Activated naive CD4-positive, alpha-beta T cell treated with anti-CD3 and anti-CD28 coated beads for 36 hours (primary cell): ENCODE measurements at regions not wholly inside any gene's neighbourhood (a gene's known extent, or its start where the extent isn't known, plus 50 kb on each side); places are given as distances from the start of the nearest gene placed in this dataset.

Experiments used
- CTCF ChIA-PET: fragments of 350-600 bp; sonication (Branson Sonifier 250); formaldehyde crosslinking; loops from one replicate; lab custom pipeline; 2021; ENCODE audit warnings: antibody characterized with exemption; lab: Charles Lee
- DNase-seq: peaks from one replicate; pipeline ENCODE4 v3.0.0-alpha.2; 2020
- H3K27ac Mint-ChIP-seq: one replicate; pipeline ENCODE4 v1.8.0; 2021; ENCODE audit warnings: mild to moderate bottlenecking, mixed read lengths
- H3K27me3 Mint-ChIP-seq: one replicate; pipeline ENCODE4 v1.8.0; 2021; ENCODE audit warnings: low read depth, mixed read lengths
- H3K36me3 Mint-ChIP-seq: one replicate; pipeline ENCODE4 v1.8.0; 2021; ENCODE audit warnings: low read depth, mixed read lengths
- H3K4me1 Mint-ChIP-seq: one replicate; pipeline ENCODE4 v1.8.0; 2021; ENCODE audit warnings: low read depth, mixed read lengths
- H3K4me3 Mint-ChIP-seq: one replicate; pipeline ENCODE4 v1.8.0; 2021; ENCODE audit warnings: mild to moderate bottlenecking, moderate library complexity, mixed read lengths
- H3K9me3 Mint-ChIP-seq: one replicate; pipeline ENCODE4 v1.8.0; 2021; ENCODE audit warnings: mixed read lengths
- intact Hi-C: fragments of 100-400 bp; cut with micrococcal nuclease; formaldehyde crosslinking; loops from one replicate; pipeline ENCODE4 v1.15.1; 2023

DNA sequence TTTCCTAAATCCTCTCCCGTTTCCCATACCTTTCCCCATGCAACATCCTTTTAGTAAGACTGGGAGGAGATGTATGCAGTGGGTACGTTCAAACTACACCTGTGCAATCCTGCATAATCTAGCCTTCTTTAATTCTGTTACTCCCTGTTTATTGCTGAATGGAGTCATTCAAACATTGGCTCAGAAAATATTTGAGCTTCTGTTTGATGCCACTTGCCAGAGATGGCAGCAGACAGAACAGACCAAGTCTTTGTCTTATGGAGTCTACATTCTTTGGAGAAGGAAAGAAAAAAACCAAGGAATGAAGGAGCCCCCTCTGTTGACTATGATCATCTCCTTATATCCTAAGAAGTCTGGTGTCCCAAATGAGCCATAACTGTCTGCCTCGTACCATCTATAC, 288.8 kb downstream of the HAPSTR1 start:
- Mint-ChIP-seq H3K9me3 (peaks cover 3% of the 10 kb centered on the region), H3K4me1 (no peaks in the 10 kb centered on the region), H3K27ac (no peak overlapping the region), H3K4me3 (no peak overlapping the region), H3K27me3 (peaks cover 4% of the 10 kb centered on the region), H3K36me3 (no peaks in the 10 kb centered on the region)
- DNase-seq, result no peak
- intact Hi-C loops, result no loop called here
- CTCF ChIA-PET, result no interaction called here

DNA sequence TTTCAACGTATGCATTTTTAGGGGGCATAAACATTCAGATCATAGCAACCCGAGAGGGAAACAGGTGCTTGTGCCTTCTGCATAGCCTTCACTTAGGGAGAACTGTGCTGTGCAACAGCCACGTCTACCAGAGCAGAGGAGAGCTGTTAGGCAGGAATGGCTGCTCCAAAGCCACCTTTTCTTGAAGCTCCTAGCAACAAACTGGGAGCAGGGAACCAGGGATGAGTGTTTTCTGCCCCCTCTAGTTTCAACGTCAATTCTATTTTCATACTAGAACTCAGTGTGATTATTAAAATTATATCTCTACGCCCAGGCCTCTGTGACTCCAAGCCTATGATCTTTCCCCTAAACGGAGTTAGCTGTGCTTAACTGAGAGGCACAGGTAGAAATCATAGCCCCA, 290.0 kb downstream of the HAPSTR1 start:
- H3K27me3 Mint-ChIP-seq, result peaks cover 4% of the 10 kb centered on the region
- no peak overlapping the region for H3K4me3 Mint-ChIP-seq
- DNase-seq, result no peak
- H3K36me3 Mint-ChIP-seq, result no peaks in the 10 kb centered on the region
- no peaks in the 10 kb centered on the region for H3K4me1 Mint-ChIP-seq
- H3K27ac Mint-ChIP-seq, result no peak overlapping the region
- intact Hi-C loops, result no loop called here
- H3K9me3 Mint-ChIP-seq, result peaks cover 3% of the 10 kb centered on the region
- CTCF ChIA-PET, result no interaction called here

DNA sequence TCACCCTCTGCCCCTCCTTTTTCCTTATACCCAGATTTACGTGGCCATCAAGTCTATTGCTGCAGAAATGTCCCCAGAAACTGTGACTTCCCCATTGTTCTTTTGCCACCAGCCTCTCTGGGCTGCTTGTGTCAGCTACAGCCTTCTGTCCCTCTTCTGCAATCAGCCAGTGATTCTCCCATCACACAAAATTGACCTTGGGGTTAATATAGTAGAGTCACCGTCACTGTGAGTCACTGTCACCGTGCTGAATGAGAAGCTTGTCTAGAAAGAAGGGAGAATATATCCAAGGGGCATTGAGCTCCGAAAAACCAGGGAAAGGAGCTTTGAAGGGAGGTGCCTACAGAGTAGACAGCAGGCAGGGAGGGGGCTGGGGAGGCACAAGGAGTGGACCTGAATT, 290.5 kb downstream of the HAPSTR1 start:
- no peak overlapping the region for H3K4me3 Mint-ChIP-seq
- no peak overlapping the region for H3K27ac Mint-ChIP-seq
- H3K4me1 Mint-ChIP-seq, result no peaks in the 10 kb centered on the region
- peaks cover 4% of the 10 kb centered on the region for H3K27me3 Mint-ChIP-seq
- H3K9me3 Mint-ChIP-seq, result peaks cover 3% of the 10 kb centered on the region
- CTCF ChIA-PET, result no interaction called here
- no peaks in the 10 kb centered on the region for H3K36me3 Mint-ChIP-seq
- intact Hi-C loops, result no loop called here
- DNase-seq, result no peak

DNA sequence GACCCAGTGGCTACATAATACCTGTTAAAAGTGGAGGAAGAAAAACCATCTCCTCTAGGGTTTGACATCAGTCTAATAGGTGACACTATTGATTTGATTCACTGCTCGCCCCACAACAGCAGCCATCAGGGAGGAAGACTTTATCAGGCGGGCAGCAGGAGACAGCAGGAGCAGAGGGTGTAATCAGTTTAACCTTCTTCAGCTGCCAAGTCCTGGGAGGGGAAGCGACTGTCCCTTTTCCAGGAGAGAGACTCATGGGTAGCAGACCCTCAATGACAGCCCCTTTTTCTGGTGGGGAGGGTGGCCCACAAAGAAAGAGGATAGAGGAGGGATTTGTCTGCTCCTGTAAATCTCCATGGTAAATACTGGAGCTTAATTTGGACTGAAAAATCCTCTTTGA, 291.8 kb downstream of the HAPSTR1 start:
- Mint-ChIP-seq H3K36me3 (no peaks in the 10 kb centered on the region), H3K4me3 (no peak overlapping the region), H3K4me1 (no peaks in the 10 kb centered on the region), H3K27ac (no peak overlapping the region), H3K9me3 (peaks cover 11% of the 10 kb centered on the region), H3K27me3 (peaks cover 4% of the 10 kb centered on the region)
- intact Hi-C loops, result no loop called here
- no peak for DNase-seq
- CTCF ChIA-PET, result no interaction called here

GRCh38 chr16:9384141-9384540, 292.7 kb downstream of the HAPSTR1 start:
- H3K4me1 Mint-ChIP-seq, result no peaks in the 10 kb centered on the region
- CTCF ChIA-PET, result no interaction called here
- H3K27ac Mint-ChIP-seq, result no peak overlapping the region
- no peak overlapping the region for H3K4me3 Mint-ChIP-seq
- peaks cover 16% of the 10 kb centered on the region for H3K9me3 Mint-ChIP-seq
- DNase-seq, result no peak
- H3K36me3 Mint-ChIP-seq, result no peaks in the 10 kb centered on the region
- H3K27me3 Mint-ChIP-seq, result peaks cover 4% of the 10 kb centered on the region
- intact Hi-C loops, result no loop called here

- Mint-ChIP-seq H3K9me3 (peaks cover 14% of the 10 kb centered on the region), H3K27me3 (no peaks in the 10 kb centered on the region), H3K4me3 (no peak overlapping the region), H3K27ac (no peak overlapping the region), H3K4me1 (no peaks in the 10 kb centered on the region), H3K36me3 (no peaks in the 10 kb centered on the region)
- intact Hi-C loops, result no loop called here
- CTCF ChIA-PET, result no interaction called here
- no peak for DNase-seq
Measured at GRCh38 chr16:9389543-9390207, 298.2 kb downstream of the HAPSTR1 start.

DNA sequence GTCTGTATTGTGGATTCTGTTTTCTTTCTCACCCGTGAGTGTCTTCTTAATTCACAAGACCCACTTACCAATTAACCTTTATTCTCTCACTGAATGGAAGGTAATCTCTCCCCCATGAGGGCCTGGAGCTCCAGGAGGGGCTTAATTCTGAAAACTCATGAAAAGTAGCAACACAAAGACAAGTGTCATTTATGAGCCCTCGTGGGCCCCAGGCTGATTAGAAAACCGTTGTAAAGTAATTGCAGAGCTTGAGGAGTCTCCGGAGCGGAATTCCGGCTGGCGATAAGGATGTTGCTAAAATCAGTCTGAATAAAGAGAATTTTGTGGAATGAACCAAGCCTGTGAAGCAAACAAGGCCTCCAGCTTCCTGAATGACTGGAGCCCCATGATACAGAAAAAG, 301.5 kb downstream of the HAPSTR1 start:
- CTCF ChIA-PET, result no interaction called here
- H3K36me3 Mint-ChIP-seq, result no peaks in the 10 kb centered on the region

DNA sequence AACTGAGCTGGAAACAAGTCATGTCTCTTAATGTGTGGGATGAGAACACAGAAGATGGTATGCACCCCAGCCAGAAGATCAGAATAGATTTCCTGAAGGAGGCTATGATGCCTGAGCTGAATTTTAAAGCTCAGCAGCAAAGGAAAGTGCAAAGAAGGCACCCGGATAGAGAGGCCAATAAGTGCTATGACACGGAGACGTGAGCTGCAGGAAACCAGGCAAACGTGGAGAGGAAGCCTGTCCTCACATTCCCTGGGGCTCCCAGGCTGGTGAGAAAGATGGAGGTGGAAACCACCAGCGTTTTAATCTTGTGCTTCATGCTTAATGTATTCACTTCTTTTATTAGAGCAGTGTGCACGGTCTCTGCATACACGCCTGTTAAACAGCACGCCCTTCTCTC, 302.1 kb downstream of the HAPSTR1 start:
- H3K4me3 Mint-ChIP-seq, result no peak overlapping the region
- peaks cover 10% of the 10 kb centered on the region for H3K9me3 Mint-ChIP-seq
- H3K27ac Mint-ChIP-seq, result no peak overlapping the region
- H3K27me3 Mint-ChIP-seq, result peaks cover 3% of the 10 kb centered on the region
- CTCF ChIA-PET, result no interaction called here
- no peaks in the 10 kb centered on the region for H3K4me1 Mint-ChIP-seq
- H3K36me3 Mint-ChIP-seq, result no peaks in the 10 kb centered on the region
- intact Hi-C loops, result no loop called here
- no peak for DNase-seq

More for the DNA sequence above, 301.5 kb downstream of the HAPSTR1 start:
- Mint-ChIP-seq H3K4me3 (no peak overlapping the region), H3K27ac (no peak overlapping the region), H3K27me3 (peaks cover 3% of the 10 kb centered on the region), H3K9me3 (peaks cover 13% of the 10 kb centered on the region), H3K4me1 (no peaks in the 10 kb centered on the region)
- DNase-seq, result no peak
- intact Hi-C loops, result no loop called here

GRCh38 chr16:9395958-9396359, 304.5 kb downstream of the HAPSTR1 start:
- H3K27me3 Mint-ChIP-seq, result peaks cover 3% of the 10 kb centered on the region
- CTCF ChIA-PET, result no interaction called here
- H3K9me3 Mint-ChIP-seq, result peaks cover 4% of the 10 kb centered on the region

GRCh38 chr16:9399573-9399972, 308.1 kb downstream of the HAPSTR1 start:
- no peak for DNase-seq
- peaks cover 3% of the 10 kb centered on the region for H3K27me3 Mint-ChIP-seq
- no peak overlapping the region for H3K4me3 Mint-ChIP-seq
- no peaks in the 10 kb centered on the region for H3K4me1 Mint-ChIP-seq
- H3K36me3 Mint-ChIP-seq, result no peaks in the 10 kb centered on the region
- H3K9me3 Mint-ChIP-seq, result peaks cover 4% of the 10 kb centered on the region
- CTCF ChIA-PET, result no interaction called here
- H3K27ac Mint-ChIP-seq, result no peak overlapping the region
- intact Hi-C loops, result no loop called here

More at GRCh38 chr16:9395958-9396359, 304.5 kb downstream of the HAPSTR1 start:
- DNase-seq, result no peak
- Mint-ChIP-seq H3K4me3 (no peak overlapping the region), H3K27ac (no peak overlapping the region), H3K4me1 (no peaks in the 10 kb centered on the region), H3K36me3 (no peaks in the 10 kb centered on the region)
- intact Hi-C loops, result no loop called here

DNA sequence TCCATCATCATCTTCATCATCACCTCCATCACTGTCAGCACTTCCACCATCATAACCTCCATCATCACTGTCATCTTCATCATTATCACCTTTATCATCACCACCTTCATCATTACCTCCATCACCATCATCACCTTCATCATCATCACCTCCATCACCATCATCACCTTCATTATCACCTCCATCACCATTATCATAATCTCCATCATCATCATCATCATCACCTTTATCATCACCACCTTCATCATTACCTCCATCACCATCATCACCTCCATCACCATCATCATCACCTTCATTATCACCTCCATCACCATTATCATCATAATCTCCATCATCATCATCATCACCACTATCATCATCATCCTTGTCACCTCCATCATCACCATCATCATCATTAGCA, 309.7 kb downstream of the HAPSTR1 start:
- intact Hi-C loops, result no loop called here
- H3K4me3 Mint-ChIP-seq, result no peak overlapping the region

GRCh38 chr16:9402293-9402860, 310.9 kb downstream of the HAPSTR1 start:
- no peak for DNase-seq
- CTCF ChIA-PET, result no interaction called here
- H3K4me3 Mint-ChIP-seq, result no peak overlapping the region
- H3K27me3 Mint-ChIP-seq, result no peaks in the 10 kb centered on the region
- intact Hi-C loops, result no loop called here
- H3K27ac Mint-ChIP-seq, result no peak overlapping the region
- H3K36me3 Mint-ChIP-seq, result no peaks in the 10 kb centered on the region
- no peaks in the 10 kb centered on the region for H3K9me3 Mint-ChIP-seq
- no peaks in the 10 kb centered on the region for H3K4me1 Mint-ChIP-seq

More for the DNA sequence above, 309.7 kb downstream of the HAPSTR1 start:
- peaks cover 3% of the 10 kb centered on the region for H3K27me3 Mint-ChIP-seq
- H3K4me1 Mint-ChIP-seq, result no peaks in the 10 kb centered on the region
- H3K27ac Mint-ChIP-seq, result no peak overlapping the region
- CTCF ChIA-PET, result no interaction called here
- H3K9me3 Mint-ChIP-seq, result peaks cover 4% of the 10 kb centered on the region
- no peaks in the 10 kb centered on the region for H3K36me3 Mint-ChIP-seq
- no peak for DNase-seq

- intact Hi-C loops, result no loop called here
- no peak for DNase-seq
- H3K9me3 Mint-ChIP-seq, result no peaks in the 10 kb centered on the region
- CTCF ChIA-PET, result no interaction called here
- H3K27ac Mint-ChIP-seq, result no peak overlapping the region
- no peaks in the 10 kb centered on the region for H3K27me3 Mint-ChIP-seq
- no peak overlapping the region for H3K4me3 Mint-ChIP-seq
- H3K4me1 Mint-ChIP-seq, result no peaks in the 10 kb centered on the region
- H3K36me3 Mint-ChIP-seq, result no peaks in the 10 kb centered on the region
Measured at GRCh38 chr16:9404811-9405210, 313.4 kb downstream of the HAPSTR1 start.
